ENCODE measurements at regions not wholly inside any gene's neighbourhood (a gene's known extent, or its start where the extent isn't known, plus 50 kb on each side); places are given as distances from the start of the nearest gene placed in this dataset.

DNA sequence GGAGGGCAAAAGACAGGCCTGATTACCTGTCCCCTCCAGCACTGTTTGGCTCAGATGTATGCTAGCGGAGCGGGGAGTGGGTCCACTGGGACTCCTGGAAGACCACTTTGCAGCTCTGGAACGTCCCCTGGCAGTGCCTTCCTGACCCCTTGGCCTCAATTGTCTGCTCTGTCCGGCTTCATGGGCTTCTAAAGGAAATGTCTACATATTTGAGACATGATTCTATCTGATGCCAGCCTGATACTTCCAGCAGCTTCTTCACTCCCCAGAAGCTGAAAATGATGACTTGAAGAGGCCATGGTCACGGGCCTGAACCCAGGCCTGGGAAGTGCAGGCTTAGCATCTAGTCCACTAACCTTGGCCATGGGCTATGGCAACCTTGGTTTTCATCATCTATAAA is 112.1 kb downstream of the ACAA2 start:
- intact Hi-C loops (cut with micrococcal nuclease; ENCODE audit: unreplicated experiment) = no loop called here
- TF ChIP-seq RELB (IDR thresholded peaks at IDR 0.05; ENCODE audit: low read depth) (no peak), ZBED1 (IDR thresholded peaks at IDR 0.05; ENCODE audit: borderline replicate concordance) (no peak), BMI1 (IDR thresholded peaks at IDR 0.05; ENCODE audit: borderline replicate concordance) (no peak), TCF7 (IDR thresholded peaks at IDR 0.05; ENCODE audit: borderline replicate concordance) (no peak), POU2F2 (IDR thresholded peaks at IDR 0.05; ENCODE audit: borderline replicate concordance, low read depth, low read length) (no peak), GATAD2B (conservative IDR thresholded peaks at IDR 0.05; ENCODE audit: low read depth) (no peak), MEF2B (IDR thresholded peaks at IDR 0.05; ENCODE audit: partially characterized antibody, poor library complexity, severe bottlenecking) (no peak), CREM (IDR thresholded peaks at IDR 0.05; ENCODE audit: low read depth) (no peak), KDM1A (IDR thresholded peaks at IDR 0.05; ENCODE audit: borderline replicate concordance) (no peak), TAF1 (IDR thresholded peaks at IDR 0.05; ENCODE audit: borderline replicate concordance, low read depth, low read length) (no peak), NFYA (IDR thresholded peaks at IDR 0.05; ENCODE audit: borderline replicate concordance, low read depth, low read length) (no peak), NFIC (IDR thresholded peaks at IDR 0.05; ENCODE audit: low read depth, low read length) (no peak), ZBTB33 (IDR thresholded peaks at IDR 0.05) (no peak)
- TF ChIP-seq, protein P1, sequence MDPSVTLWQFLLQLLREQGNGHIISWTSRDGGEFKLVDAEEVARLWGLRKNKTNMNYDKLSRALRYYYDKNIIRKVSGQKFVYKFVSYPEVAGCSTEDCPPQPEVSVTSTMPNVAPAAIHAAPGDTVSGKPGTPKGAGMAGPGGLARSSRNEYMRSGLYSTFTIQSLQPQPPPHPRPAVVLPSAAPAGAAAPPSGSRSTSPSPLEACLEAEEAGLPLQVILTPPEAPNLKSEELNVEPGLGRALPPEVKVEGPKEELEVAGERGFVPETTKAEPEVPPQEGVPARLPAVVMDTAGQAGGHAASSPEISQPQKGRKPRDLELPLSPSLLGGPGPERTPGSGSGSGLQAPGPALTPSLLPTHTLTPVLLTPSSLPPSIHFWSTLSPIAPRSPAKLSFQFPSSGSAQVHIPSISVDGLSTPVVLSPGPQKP (IDR thresholded peaks at IDR 0.05; ENCODE audit: low read depth, low read length) = no peak
- TF ChIP-seq, protein P2, sequence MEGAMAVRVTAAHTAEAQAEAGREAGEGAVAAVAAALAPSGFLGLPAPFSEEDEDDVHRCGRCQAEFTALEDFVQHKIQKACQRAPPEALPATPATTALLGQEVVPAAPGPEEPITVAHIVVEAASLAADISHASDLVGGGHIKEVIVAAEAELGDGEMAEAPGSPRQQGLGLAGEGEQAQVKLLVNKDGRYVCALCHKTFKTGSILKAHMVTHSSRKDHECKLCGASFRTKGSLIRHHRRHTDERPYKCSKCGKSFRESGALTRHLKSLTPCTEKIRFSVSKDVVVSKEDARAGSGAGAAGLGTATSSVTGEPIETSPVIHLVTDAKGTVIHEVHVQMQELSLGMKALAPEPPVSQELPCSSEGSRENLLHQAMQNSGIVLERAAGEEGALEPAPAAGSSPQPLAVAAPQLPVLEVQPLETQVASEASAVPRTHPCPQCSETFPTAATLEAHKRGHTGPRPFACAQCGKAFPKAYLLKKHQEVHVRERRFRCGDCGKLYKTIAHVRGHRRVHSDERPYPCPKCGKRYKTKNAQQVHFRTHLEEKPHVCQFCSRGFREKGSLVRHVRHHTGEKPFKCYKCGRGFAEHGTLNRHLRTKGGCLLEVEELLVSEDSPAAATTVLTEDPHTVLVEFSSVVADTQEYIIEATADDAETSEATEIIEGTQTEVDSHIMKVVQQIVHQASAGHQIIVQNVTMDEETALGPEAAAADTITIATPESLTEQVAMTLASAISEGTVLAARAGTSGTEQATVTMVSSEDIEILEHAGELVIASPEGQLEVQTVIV (IDR thresholded peaks at IDR 0.05; ENCODE audit: borderline replicate concordance, partially characterized antibody) = no peak

More for the DNA sequence above, 112.1 kb downstream of the ACAA2 start:
- in situ Hi-C loops (cut with MboI) = no loop called here
- Histone ChIP-seq H3K79me2 (ENCODE audit: control insufficient read depth, insufficient read depth, low read length) (no peaks in the 10 kb centered on the region), H3K27ac (ENCODE audit: control insufficient read depth, insufficient read depth) (no peak overlapping the region), H3K36me3 (ENCODE audit: control insufficient read depth in 2 of 2, insufficient read depth in 2 of 2, low read length in 1 of 2) (no peaks in the 10 kb centered on the region), H3K4me2 (ENCODE audit: control insufficient read depth, insufficient read depth) (no peak overlapping the region), H3K4me3 (no peak overlapping the region), H3K27me3 (replicated peaks in 1 of 2; ENCODE audit: control insufficient read depth in 2 of 2, insufficient read depth in 2 of 2, low read length in 1 of 2) (peaks cover 1 to 7% of the 10 kb centered on the region in 2 experiments; a peak in 2 of 4 replicates), H4K20me1 (ENCODE audit: control insufficient read depth, insufficient read depth) (no peaks in the 10 kb centered on the region; the same call in 1 of the 2 replicates), H3K9me3 (replicated peaks; ENCODE audit: control insufficient read depth, insufficient read depth, low read length) (no peaks in the 10 kb centered on the region), H3K4me1 (ENCODE audit: control insufficient read depth, insufficient read depth, low read length) (no peaks in the 10 kb centered on the region), H2AFZ (ENCODE audit: control insufficient read depth, low read depth, low read length) (no peak overlapping the region), H3K9ac (ENCODE audit: control insufficient read depth, insufficient read depth, low read length) (no peak overlapping the region)
- POLR2A ChIA-PET = no interaction called here
- RAD21 ChIA-PET (ENCODE audit: unreplicated experiment) = no interaction called here
- CTCF ChIA-PET = no interaction called here
- WGBS (ENCODE audit: insufficient coverage, insufficient replicate concordance, low lambda C conversion rate, missing lambda C conversion rate) = 26% methylated on average over 5 of the region's 5 CpGs
- no TSS peak for BruUV-seq (replicated peaks)
- no peak for FAIRE-seq
- SMC1A ChIA-PET (ENCODE audit: uncharacterized antibody, unreplicated experiment) = interaction anchor here (0.6 kb wide), 1 partner anchor 24 kb away, joined by 3 read pairs; no protein-coding TSS in a partner anchor
- DNase-seq (ENCODE audit: low read depth, low spot score) = no peak
- no peak for ATAC-seq

Measured in GM12878 (cell line).